GM12872 (cell line): ENCODE measurements at regions not wholly inside any gene's neighbourhood (a gene's known extent, or its start where the extent isn't known, plus 50 kb on each side); places are given as distances from the start of the nearest gene placed in this dataset.

Source experiments
- CTCF ChIP-seq: IDR thresholded peaks from 3 replicates; pipeline ENCODE4 v1.5.1; 2011; ENCODE audit warnings: low read depth, mild to moderate bottlenecking, low read length, moderate library complexity; ENCODE audit not compliant: insufficient read depth

- TF ChIP-seq CTCF: no peak
These were observed 254.5 kb upstream of the PPARGC1A start for GRCh38 chr4:24144381-24144780.

GRCh38 chr4:24143741-24144140 lies 253.9 kb upstream of the PPARGC1A start:
- no peak for TF ChIP-seq CTCF

- no peak for TF ChIP-seq CTCF
These were observed 252.0 kb upstream of the PPARGC1A start for GRCh38 chr4:24141836-24142235.

GRCh38 chr4:24140892-24141291 lies 251.0 kb upstream of the PPARGC1A start:
- no peak for TF ChIP-seq CTCF

- no peak for TF ChIP-seq CTCF
These were observed 248.1 kb upstream of the PPARGC1A start for GRCh38 chr4:24137671-24138601.

- TF ChIP-seq CTCF: no peak
These were observed 242.3 kb upstream of the PPARGC1A start for GRCh38 chr4:24131954-24132673.

GRCh38 chr4:24130637-24131036 lies 240.8 kb upstream of the PPARGC1A start:
- no peak for TF ChIP-seq CTCF
